Inflammatory macrophage (primary cell): ENCODE measurements at regions not wholly inside any gene's neighbourhood (a gene's known extent, or its start where the extent isn't known, plus 50 kb on each side); places are given as distances from the start of the nearest gene placed in this dataset.

ENCODE experiments used
- DNase-seq, 2 donors: peaks; one replicate each; pipeline ENCODE4 v3.0.0-alpha.2; 2020 to 2022

DNA sequence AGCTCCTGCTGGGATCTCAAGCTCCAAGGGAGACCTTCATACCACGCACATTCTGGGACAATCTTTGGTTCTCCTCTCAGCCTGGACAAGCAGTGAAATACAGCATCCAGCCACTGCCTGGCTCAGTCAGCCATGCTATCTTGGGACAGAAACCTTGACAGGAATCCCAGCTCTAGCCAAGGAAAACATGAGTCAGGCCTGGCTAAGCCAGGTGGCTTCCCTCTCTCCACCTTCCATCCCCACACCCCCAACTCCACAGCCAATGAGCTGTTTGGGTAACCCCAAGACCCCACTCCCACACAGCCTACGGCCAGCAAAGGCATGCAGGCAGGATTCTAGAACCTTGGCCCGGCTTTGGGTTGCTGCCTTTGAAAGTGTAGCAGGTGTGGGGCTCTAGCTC lies 64.9 kb downstream of the MCFD2 start:
- no peak for DNase-seq

DNA sequence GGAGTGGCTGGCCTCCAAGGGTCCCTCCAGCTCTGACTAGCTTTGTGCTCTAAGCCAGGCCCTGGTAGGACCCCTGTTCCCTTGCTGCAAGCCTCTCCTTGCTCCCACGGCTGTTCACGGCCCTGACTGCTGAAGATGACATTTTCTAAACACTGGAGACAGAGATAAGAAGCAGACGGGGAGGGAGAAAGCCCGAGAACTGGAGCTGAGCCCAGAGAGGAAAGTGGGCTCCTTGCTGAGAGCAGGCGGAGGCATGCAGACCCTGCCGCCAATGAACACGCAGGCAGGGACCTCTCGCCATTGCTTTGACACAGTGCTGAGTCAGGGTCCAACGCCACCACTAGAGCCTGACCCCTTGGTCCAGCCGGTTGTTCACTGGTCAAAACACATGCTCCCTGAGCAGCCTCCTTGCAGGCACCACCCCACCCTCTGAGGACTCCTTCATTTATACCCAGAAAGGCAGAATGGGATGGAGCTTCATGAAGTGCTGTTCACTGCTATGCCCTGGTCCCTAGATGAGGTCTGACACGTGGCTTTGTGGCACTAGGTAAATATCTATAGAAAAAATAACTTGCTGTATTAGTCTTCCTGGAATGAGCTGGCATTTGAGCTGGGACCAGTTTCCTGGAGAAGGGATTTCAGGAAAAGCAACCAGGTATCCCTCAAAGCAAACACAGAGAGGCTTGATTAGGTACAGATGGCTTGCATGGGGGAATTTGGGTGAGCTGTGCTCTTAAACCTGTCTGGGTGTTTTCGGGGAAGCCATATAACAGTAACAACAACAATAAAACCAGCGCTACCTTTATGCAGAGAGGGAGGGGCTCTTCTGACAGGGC lies 65.7 kb downstream of the MCFD2 start:
- DNase-seq, result no peak

DNA sequence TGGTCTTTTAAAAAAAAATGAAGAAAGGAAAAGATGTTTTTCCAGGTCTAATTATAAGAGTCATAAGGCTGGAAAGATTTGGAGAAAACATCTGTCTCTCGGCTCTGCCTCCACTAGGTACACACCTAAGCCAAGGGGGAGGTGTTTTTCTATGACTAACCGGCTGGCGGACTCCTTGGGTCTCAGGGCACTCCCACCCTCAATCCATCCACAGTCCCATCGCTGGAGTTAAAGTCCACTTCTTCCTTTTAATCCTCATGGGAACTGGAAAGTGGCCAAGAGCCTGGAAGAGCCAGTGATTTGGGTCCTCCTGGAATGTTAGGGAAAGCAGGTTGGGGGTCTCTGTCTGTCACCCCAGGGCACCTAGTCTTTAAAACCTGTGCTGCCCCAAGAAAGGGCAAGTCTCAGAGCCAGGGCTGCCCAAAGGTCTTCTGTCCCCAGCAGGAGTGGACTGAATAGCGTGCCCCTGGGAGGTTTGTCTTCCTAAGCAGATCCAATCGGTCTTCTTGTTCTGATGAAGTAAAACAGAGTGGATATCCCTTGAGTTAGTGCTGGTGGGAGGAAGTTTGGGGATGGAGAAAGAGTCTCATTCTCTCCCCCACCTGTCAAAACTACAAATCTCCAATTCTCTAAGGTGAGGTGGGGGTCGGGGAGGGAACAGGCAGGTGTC lies 66.4 kb downstream of the MCFD2 start:
- no peak for DNase-seq

DNA sequence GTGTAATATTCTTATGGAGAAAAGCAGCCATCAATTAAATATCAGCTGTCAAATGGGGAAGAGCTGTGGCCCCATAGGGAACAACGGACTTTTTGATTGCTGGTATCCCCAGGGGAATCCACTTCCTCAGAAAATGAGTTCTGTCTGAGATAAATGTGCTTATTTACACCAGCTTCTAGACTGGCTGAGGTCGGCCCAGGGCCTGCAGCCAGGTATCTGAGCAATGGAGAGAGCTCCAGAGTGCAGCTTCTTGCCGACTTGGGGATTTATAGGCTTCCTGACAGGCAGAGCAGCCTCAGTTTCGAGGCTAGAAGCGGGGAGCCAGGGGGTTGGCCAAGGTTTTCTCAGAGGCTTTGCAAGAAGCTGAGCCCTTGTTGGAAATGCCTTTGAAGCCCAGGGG lies 67.2 kb downstream of the MCFD2 start:
- DNase-seq, result peak in 1 of 2 donors; percentile 24

DNA sequence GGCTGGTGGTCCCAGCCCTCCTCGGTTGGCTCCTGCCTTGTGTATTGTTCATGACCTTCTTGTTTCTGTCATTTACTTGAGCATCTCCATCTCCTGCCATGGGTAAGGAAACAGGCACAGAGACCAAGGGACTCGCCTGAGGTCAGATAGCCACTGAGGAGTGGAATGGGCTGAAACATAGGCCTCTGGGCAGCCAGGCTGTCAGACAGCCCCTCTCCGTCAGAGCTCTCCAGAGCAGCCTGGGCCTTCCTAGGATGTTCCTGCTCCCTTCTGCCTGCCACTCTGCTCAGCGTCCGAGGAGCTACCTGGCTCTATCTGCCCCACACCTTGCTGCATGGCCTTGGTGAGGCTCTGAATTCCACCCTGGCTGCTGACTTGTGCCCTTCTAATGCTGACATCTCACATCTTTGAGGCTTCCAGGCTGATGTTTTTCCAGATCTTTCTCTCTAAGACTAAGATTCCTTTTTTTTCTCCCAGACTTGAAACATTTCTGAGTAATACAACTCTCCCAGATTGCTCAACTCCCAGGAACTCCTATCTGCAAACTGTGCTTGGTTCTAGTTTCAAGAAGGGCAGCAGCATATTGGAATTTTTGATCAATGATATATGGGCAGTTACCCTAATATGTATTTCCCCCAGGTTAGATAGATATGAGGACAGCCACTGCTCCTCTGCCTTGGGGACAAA lies 67.7 kb downstream of the MCFD2 start:
- DNase-seq, result no peak

DNA sequence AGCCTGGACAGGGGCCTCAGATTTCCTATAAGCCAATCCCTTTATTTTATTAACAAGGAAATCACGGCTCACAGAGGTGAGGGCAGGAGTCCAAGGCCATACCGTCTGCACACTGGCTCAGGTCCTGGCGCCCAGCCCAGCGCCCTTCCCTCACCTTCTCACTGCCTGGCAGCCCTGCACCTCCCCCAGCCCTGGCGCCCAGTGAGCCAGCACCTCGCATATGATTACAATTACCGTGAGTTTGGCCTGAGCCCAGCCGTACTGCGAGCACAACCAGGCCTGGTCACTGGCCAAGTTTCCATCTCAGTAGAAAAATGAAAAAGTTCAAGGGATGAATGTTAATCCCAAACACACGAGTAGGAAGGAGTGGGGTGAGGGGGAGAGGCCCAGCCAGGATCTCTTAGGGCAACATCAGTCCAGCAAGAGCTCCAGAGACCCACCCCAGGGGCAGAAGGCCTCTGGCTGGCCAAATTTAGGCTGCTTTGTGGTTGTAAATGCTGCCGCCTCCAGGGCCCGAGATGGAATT lies 68.4 kb downstream of the MCFD2 start:
- no peak for DNase-seq

DNA sequence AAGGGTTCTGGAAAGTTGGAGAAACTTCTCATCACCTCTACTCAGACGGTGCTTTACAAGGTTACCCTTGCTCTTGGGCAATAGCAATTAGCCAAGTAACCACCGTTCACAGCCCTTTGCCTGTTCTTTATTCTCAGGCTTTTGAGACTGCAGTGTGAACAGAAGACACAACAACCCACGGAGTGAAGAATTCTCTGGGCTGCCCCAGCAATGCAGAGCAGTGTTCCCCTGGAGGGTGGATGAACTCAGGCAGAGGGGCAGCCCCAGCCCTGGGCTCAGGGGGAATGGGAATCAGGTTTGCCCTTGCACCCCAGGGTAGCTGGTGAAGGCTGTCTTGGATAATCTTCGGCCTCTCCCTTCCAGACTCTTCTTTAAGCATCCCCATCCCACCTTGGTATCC lies 69.1 kb downstream of the MCFD2 start:
- DNase-seq, result no peak

DNA sequence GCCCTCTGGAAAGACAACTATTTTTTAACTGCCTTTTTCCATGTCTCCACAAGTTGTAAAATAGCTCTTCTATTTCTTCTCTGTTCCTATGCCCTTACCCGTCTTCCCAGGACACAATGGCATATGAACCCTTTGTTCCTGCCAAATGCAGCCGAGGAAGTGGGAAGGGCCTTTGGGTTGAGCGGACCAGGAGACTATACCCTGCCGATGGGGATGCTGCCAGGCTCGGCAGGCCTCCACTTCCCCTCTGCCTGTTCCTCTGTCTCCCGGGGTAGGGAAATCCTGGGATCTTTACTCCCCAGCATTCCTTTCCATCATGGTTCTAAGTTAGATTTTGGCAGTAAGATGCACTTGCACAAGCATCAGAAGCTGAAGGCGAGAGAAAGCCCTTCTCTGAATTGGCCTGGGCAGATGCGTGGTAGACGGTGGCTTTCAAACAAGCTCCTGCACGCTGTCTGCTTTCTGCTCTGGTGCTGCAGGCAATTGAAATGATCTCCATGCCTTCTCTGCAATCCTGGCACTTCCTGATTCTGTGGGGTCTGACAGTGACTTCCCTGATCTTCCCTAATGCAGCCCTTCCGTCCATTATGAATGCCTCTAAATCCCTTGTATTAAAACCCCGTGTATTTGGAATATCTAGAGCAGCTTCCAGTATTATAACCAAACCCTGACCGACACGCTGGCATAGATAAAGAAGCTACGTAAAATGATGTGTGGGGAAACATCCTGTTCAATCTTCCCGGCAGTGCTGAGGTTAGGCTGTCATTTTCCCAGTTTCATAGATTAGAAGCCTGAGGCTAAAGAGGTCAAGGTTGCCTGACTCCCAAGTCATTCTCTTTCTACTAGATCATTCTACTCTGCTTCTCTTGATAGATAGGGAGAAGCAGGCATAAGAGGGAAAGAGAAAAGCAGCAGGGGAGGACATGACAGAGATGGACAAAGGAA lies 69.8 kb downstream of the MCFD2 start:
- peak in 1 of 2 donors; percentile 9 for DNase-seq

DNA sequence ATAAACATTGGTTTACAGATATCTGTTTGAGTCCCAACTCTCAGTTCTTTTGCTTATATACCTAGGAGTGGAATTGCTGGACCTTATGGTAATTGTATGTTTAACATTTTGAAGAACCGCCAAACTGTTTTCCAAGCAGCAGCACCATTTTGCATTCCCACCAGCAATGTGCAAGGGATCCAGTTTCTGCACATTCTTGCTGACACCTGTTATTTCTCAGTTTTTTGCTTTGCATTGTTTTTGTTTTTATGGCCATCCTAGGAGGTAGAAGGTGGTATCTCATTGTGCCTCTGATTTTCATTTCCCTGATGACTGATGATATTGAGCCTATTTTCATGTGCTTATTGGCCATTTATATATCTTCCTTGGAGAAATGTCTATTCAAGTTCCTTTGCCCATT lies 71.2 kb downstream of the MCFD2 start:
- DNase-seq, result no peak

DNA sequence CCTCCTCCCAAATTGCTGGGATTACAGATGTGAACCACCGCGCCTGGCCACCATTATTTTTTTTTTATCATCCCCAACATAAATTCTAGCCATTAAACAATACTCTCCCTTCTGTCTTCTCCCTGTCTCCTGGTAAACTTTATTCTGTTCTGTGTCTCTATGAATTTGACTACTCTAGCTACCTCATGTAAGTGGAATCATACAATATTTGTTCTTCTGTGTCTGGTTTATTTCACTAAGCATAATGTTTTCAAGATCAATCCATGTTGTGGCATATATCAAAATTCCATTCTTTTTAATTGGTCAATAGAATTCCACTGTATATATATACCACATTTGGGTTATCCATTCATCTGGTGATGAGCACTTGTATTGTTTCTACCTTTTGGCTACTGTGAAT lies 71.6 kb downstream of the MCFD2 start:
- no peak for DNase-seq

DNA sequence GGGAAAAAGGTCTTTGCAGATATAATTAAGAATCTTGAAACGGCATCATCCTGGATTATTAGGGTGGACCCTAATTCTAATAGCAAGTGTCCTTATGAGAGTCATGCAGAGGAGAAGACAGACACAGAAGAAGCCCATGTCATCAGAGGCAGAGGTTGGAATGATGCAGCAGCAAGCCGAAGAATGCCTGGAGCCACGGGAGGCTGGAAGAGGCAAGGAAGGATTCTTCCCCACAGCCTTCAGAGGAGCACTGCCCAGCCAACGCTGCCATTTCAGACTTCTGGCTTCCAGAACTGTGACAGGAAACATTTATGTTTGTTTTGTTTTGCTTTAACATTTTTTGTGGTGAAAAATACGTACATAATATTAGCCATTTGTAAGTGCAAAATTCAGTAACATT lies 72.3 kb downstream of the MCFD2 start:
- no peak for DNase-seq

DNA sequence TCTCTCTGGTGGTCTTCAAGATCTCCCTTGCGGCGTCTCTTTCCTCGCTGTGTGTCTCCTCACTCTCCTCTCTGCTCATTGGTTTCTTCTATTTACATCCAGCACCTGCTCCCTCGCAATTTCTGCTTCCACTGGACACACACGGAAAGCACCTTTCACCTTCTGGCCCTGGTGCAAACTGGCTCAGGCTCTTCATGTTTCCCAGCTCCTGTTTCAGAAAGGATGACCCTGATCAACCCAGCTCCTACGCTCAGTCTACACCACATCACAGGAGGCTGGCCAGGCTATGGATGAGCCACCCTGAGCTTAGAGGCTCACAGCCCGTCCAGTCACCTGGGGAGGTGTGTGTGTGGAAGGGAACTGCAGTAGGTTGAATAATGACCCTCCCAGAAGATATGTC lies 72.7 kb downstream of the MCFD2 start:
- DNase-seq, result no peak

DNA sequence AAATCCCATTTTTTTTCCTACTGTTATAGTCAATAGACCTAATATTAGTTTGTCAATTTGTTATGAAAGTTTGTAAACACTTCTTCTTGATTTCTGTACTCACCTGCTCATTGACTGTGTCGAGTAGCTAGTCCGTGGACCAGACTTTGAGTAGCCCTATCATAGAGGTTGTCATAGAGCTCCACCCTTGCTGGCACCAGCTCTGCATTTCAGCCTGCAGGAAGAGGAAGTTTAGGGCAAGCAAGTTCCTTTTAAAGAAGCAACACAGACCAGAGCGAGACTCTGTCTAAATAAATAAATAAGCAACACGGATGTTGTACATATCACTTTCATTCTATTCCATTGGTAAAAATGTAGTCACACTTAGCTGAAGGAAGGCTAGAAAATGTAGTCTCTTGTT lies 74.0 kb downstream of the MCFD2 start:
- peak; percentile 57 to 67 for DNase-seq

DNA sequence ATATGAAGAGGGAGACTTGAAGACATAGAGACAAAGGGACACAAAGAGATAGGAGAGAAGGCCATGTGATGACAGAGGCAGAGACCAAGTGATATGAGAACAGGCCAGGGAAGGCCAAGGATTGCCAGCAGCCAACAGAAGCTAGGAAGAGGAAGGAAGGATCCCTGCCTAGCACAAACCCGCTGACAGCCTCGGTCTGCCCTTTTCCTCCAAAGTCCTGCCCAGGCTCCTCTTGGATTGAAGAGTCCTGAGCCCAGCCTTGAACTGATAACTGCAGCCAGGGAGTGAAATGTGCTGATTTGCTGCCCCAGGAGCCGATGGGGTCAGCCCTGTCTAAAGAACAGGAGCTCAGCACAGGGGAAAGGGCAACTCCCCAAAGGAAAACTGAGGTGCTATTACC lies 76.6 kb downstream of the MCFD2 start:
- DNase-seq, result no peak

DNA sequence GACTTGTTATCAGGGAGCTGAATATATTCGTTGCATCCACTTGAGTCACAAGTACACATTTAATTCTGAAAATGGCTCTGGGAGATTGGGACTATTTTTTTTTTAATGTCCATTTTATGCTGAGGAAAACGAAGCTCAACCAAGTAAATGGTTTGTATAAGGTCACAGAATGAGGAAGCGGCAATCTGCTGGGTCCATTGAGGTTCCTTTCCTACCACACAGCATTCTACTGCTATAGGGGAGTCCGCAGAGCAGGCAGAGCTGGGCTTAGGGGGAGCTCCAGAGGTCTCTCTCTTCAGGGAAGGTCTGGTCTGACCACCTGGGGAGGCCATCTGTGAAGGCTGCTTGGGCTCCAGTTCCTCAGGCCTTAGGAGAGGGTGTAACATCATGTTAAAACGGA lies 77.9 kb downstream of the MCFD2 start:
- DNase-seq, result no peak

DNA sequence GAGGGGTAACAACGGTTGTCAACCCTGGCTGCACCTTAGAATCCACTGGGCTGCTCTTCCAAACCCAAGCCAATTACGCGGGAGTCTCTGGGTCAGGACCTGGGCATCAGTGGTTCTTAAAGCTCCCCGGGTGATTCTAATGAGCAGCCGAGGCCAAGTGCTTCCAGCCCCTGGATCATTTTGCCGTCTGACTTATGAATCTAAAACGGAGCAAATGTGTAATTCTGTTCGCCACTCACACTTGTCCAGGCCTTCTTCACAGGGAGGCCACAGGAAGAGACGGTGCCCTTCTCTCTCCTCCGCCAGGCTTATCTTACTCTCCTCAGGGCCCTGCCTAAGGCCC lies 78.5 kb downstream of the MCFD2 start:
- no peak for DNase-seq

DNA sequence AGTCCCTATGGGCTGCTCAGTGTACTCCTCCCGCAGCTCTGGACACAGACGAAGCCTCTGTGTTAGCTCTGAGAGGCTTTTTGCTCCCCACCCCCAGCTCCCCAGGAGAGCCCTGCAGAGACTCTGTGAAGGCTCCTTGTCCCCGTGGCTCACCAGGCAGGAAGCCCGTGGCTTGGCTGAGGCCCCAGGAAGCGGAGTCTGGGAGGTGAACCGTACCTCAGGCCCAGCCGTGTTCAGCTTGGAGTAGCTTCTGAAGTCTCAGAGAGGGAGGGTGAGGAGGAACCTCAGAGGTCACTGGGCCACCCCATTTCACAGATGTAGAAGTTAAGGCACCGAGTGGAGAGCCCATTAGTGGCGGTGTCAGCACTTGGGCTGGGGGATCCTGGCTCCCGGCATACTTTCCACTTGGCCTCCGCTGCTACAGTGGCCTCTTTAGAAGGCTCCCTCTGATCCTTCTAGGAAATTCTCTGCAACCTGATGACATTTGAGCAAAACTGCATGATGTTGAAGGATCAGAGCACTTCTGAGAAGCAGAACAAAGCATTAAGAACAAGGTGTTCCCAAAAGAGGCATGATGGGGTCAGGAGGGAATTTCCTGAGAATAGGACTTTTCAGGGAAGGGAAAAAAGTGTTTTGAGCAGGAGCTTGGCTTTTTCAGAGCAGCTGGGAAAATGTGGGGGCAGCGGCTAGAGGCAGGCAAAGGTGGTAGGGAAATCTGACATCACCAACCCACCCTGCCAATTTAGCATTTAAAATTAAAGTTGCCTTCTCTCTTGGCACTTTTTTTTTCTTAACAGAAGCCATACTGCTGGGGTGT lies 79.1 kb downstream of the MCFD2 start:
- DNase-seq, result no peak

DNA sequence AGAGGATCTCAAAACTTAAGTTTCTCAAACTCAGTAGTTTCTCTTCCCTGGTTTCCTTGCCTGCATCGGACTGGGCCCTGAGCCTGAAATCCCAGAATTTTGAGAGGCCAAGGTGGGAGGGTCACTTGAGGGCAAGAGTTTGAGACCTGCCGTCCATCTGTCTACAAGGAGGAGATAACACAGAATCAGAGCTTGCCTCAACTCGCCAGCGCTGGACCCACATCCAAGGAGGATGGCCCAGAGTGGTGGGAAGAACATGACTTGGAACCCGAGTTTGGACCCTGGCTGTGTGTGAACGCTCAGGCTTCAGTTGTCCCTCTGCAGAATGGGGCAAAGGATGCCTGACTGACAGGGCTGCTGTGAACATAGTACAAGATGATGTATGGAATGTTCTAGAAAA lies 80.1 kb downstream of the MCFD2 start:
- DNase-seq, result no peak

DNA sequence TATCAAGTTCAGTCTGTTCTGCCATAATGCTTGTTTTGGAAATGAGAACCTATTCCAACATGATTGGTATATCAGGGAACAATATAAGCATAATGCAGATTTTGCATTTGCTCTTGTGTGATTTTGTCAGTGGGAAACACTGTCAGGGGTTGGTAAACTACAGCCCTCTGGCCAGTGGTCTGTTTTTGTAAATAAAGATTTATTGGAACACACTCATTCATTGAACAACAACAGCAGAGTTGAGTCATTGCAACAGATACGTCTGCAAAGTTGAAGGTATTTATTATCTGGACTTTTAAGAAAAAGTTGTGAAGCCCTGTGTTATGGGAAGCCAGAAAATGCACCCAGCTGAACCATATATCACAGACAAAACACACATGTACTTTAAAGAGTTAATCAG lies 83.1 kb downstream of the MCFD2 start:
- no peak for DNase-seq

DNA sequence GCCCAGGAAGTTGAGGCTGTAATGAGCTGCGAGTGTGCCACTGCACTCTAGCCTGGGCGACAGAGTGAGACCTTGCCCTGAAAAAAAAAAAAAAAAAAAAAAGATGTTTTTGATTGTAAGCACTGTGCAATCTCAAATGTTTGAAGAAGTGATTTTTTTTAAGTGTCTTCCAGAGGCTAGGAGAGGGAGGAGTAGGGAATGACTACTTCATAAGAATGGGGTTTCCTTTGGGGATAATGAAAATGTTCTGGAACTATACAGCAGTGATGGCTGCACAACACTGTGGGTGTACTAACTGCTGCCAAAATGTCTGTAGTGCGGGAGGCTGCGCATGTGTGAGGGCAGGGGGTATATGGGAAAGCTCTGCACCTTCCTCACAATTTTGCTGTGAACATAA lies 83.7 kb downstream of the MCFD2 start:
- DNase-seq, result no peak

DNA sequence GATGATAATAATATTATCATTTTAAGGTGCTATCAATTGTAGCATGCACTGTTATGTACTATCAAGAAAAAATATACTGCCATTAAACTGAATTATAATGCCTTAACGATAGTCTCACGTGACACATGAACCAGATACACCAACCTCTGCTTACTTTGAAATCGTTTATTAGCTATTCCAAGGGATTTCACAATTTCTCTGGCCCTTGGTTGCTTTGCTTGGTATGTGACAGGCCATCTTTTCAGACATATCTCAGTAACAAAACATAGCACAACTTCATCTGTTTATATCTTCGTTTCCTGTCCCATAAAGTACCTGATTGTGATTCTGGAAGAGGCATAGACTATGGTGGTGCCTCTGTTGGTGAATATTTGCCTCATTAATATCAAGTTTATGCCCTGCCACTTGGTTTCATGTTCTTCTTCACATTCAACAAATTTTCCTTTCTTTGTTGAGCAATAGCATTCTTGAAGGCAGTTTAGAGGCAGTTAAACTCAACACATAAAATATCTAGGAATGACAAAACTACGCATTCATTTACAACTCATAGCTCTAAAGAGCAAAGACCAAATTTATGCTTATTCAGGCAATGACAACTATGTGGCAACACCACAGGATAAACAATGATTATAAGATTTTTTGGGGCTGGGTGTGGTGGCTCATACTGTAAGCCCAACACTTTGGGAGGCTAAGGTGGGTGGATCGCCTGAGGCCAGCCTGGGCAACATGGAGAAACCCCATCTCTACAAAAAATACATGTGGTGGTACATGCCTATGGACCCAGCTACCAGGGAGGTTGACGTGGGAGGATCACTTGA lies 84.3 kb downstream of the MCFD2 start:
- no peak for DNase-seq
